Femur (tissue), 1 donor: ENCODE measurements at regions not wholly inside any gene's neighbourhood (a gene's known extent, or its start where the extent isn't known, plus 50 kb on each side); places are given as distances from the start of the nearest gene placed in this dataset.
A peak's percentile ranks its signal among the peaks of the same experiment; 100 is the strongest.
"Not testable (repeated sequence)": the region's sequence is repeated elsewhere in the genome, so short reads cannot be mapped to it uniquely, and the experiment has no call there.

Experiments
- DNase-seq: peaks from one replicate; pipeline ENCODE4 v3.0.0-alpha.2; 2017

DNA sequence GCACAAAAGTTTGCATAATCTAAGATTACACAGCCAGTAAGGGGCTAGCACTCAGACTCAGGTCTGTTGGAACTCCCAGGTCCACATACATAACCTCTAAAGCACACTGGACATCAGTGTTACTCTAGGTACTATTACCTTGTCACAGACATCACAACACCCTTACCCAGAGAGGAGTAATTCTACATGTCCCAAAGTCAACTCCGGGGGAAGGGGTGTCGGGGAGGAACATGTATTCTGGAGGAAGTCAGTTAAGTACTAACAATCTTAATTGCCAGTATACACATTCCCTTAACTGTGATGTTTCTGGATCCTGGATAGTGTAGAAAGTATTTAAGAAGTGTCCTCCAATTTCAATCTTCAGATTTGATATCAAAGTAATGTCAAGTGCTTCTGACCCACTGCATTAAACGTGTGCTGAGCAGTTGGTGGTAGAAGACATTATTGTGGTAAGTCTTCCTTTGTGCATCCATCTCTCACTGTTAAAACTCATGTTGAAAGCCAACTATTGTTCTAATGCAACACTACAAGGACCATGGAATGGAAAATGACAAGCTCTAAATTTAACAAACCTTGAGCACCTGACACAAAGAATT is 155.4 kb downstream of the CRPPA start:
- DNase-seq: no peak

DNA sequence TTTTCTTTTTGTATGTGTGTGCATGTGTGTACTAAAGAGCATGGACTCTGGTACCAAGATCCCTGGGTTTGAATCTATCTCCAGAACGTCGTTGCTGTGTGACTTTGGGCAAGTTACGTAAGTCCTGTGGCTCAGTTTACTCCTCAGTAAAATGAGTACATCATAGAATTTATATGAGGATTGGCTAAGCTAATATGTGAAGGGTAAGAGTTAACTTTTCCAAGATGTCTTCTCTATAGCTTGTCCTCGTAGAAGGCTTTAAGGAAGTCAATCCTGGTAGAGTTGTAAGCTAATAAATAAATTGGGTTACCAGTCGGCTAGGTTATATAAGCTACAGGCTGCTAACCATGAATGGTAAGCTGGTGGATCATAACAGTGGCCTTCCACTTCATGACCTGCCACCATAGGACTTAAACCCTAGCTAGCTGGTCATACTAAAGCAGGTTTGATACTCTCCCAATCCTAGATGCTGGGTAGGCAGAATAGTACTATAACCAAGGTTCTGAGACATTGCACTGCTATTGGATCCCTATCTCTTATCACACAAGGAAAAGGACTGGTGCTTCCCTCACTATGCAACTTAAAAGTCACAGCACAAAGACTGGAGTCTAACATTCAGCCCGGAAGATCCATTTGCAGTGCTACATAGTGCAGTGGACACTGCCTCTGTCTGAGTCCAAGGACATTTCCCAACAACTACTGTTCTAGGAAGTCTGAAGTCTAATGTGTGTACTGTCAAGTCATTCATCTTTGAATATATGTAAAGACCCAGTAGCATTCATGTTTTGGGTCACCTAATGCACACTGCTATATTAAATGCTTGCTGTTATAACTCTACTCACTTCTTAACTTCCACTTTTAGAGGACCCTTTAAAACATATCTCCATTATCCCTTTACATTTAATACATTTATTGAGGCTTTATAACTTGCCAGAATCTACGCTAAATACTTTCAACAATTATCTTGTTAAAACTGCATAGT is 156.2 kb downstream of the CRPPA start:
- DNase-seq: no peak

DNA sequence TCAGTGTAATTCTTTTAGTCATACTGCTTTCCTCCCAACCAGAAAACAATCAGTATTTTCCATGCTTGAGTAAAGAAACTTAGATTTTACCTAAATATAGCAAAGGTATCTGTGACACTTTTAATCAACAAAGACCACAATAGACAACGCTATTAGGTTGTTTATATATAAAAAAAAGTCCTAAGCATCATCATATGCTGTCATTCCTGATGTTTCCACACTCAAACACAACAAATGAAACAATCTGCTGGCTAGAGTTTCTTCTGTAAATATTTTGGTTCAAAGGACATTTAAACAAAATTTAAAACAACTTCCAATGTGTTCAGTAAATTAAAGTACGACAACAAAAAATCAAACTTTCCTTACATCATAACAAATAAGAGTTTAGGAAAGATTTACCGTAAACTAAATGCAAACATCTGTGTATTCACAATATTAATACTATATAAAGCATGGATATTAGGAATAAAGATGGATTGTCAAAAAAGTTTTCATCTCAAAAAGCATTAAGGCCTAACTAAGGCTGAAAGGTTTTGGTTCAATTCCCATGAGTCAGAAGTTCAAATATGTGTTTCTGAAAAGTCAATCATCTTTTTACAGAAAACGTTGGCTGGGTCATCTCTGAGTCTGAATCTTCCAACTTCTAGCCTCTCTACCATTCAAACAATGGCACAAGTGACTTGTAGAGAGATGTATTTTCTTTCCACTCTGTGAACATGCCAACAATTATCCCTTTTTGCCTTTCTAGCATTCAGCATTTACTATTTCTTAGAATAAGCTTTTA is 157.1 kb downstream of the CRPPA start:
- DNase-seq: no peak

DNA sequence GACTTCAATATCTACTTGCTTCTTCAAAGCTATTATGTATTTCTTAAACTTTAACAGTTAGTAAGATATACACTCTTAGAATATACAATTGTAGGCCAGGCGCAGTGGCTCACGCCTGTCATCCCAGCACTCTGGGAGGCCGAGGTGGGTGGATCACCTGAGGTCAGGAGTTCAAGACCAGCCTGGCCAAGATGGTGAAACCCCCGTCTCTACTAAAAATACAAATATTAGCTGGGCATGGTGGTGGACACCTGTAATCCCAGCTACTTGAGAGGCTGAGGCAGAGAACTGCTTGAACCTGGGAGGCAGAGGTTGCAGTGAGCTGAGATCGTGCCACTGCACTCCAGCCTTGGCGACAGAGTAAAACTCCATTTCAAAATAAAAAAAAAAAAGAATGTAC is 158.0 kb downstream of the CRPPA start:
- DNase-seq: not testable (repeated sequence)

DNA sequence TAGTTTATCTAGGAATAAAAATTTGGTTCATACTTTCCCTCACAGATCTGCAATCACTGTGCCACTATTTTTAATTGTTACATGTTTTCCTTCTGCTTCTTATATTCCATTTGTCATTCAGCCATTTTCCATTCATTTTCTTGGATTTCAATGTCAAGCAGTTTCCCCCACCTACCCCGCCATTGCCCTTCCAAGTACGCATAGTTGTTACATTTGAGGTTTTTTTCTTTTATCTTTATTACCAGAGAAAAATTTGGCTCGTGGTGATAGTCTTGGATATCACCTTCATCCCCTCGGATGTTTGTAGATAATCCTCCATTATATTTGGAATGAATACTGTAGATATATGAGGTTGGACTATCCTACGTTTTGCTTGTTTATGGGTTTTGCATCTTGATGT is 159.7 kb downstream of the CRPPA start:
- no peak for DNase-seq

DNA sequence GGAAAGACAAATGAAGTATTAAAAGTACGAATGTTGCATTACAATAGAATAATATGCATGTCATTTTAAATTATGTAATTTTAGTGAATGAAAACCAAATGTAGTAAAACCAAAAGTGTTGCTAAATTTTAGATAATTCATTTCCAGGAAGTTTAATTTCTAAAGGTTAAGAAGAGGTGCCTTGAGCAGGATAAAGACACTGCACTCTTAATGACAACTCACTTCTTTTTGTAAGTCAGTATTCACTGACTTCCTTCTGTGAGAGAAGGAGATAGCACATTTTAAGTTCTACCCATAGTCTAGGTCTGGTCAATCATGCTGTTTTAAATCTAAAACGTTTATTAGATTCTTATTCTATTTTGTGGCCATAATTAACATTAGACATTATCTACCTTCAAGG is 160.2 kb downstream of the CRPPA start:
- DNase-seq: no peak

DNA sequence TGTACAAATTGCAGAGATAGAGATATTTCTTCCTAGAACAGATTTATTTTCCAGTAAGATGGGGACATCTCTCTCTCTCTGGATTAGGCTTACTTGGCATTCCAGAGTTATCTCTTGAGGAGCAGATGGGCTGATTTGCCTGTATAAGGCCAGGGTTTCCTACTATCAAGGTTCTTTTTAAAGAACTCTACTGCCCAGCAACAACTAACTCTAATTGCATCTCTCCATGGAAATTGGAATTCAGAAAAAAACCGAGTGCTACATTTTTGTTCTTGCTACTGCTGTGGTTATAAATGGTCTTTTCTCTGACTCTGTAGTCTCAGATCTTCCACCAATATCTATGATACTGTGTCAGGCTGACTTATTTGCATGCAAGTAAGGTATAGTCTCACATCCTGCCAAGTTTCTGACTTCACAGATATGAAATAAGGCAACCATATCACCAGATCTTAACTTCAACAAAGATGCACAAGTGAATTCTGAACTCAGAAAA is 161.1 kb downstream of the CRPPA start:
- no peak for DNase-seq

DNA sequence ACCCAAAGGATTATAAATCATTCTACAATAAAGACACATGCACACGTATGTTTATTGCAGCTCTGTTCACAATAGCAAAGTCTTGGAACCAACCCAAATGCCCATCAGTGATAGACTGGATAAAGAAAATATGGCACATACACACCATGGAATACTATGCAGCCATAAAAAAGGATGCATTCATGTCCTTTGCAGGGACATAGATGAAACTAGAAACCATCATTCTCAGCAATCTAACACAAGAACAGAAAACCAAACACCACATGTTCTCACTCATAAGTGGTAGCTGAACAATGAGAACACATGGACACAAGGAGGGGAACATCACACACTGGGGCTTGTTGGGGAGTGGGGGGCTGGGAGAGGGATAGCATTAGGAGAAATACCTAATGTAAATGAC is 164.9 kb downstream of the CRPPA start:
- not testable (repeated sequence) for DNase-seq

DNA sequence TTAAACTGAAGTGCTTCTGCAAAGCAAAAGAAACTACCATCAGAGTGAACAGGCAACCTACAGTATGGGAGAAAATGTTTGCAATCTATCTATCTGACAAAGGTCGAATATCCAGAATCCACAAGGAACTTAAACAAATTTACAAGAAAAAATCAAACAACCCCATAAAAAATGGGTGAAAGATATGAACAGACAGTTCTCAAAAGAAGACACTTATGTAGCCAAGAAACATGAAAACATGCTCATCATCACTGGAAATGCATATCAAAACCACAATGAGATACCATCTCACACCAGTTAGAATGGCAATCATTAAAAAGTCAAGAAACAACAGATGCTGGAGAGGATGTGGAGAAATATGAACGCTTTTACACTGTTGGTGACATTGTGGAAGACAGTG is 165.4 kb downstream of the CRPPA start:
- DNase-seq: not testable (repeated sequence)

DNA sequence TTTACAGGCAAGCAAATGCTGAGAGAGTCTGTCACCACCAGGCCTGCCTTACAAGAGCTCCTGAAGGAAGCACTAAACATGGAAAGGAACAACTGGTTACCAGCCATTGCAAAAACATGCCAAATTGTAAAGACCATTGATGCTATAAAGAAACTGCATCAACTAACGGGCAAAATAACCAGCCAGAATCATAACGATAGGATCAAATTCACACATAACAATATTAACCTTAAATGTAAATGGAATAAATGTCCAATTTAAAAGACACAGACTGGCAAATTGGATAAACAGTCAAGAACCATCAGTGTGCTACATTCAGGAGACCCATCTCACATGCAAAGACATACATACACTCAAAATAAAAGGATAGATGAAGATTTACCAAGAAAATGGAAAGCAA is 170.7 kb downstream of the CRPPA start:
- not testable (repeated sequence) for DNase-seq

DNA sequence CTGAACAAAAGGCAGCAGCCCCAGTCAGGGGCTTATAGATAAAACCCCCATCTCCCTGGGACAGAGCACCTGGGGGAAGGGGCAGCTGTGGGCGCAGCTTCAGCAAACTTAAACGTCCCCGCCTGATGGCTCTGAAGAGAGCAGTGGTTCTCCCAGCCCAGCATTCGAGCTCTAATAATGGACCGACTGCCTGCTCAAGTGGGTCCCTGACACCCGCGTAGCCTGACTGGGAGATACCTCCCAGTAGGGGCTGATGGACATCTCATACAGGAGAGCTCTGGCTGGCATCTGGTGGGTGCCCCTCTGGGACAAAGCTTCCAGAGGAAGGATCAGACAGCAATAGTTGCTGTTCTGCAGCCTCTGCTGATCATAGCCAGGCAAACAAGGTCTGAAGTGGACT is 172.1 kb downstream of the CRPPA start:
- DNase-seq: not testable (repeated sequence)

DNA sequence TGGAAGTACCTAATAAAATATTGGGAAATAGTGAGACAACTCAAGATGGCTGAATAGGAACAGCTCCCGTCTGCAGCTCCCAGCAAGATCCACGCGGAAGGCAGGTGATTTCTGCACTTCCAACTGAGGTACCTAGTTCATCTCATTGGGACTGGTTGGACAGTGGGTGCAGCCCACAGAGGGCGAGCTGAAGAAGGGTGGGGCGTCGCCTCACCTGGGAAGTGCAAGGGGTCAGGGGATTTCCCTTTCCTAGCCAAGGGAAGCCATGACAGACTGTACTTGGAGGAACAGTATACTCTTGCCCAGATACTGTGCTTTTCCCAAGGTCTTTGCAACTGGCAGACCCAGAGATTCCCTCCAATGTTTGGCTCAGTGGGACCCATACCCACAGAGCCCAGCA is 172.8 kb downstream of the CRPPA start:
- DNase-seq: not testable (repeated sequence)

DNA sequence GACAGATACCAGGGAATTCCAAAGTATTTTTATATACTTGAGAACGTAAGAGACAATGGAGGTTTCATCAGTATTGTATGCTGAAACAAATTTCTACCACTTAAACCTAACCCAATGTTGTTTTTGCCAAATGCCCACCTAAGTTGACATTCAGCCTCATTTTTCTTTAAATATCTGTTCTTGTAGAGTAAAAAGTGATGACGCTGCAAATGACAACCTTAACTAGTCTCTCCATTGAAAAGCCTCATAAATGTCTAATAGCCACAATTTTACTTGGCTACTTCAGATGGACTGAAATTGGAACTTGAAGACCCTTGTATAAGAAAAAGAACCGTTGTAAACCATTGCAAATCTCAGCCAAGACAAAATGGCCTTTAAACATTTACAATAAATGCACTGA is 176.9 kb downstream of the CRPPA start:
- DNase-seq: no peak

DNA sequence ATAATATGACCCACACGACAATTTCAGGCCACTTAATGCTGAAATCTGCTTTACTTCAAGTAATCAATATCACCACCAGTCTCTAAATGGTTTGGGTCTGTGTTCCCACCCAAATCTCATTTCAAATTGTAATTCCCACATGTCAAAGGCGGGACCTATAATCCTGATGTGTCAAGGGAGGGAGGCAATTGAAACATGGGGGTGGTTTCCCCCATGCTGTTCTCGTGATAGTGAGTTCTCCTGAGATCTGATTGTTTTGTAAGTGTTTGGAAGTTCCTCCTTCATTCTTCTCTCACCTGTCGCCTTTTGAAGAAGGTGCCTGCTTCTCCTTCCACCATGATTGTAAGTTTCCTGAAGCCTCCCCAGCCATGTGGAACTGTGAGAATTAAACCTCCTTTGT is 178.4 kb downstream of the CRPPA start:
- DNase-seq: no peak

DNA sequence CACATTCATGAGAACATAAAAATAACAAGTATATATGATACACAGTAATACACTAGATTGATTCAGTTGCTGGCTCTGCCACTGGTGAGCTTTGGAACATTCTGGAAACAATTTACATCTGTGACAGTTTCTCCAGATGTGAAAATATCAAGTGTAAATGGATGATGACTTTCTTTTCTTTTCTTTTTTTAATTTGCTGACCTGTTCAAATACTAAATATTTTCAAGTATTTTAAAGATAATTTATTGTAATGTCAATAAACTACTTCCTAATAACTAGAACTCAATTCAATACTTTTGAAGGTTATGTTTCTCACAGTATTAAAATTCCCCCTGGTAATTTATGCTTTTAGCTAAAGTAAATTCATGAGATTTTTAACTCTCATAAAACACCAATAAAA is 180.3 kb downstream of the CRPPA start:
- no peak for DNase-seq

DNA sequence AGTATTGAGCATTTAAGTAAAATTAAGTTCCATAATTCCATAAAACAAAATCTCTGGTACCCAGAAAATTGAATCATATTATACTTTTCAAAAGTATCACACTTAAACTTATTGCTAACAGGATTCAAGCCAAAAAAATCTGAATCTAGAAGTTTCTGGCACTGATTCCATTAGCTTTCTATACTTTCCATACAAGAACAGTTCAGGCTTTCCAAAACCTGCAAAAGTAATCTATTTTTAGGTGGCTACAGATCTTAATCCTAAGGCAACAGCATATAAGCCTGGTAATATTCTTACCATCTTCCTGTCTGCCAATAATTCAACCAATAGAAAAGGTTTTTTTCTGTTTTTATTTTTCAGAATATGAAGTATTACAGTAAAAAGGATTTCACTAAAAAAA is 185.0 kb downstream of the CRPPA start:
- no peak for DNase-seq

DNA sequence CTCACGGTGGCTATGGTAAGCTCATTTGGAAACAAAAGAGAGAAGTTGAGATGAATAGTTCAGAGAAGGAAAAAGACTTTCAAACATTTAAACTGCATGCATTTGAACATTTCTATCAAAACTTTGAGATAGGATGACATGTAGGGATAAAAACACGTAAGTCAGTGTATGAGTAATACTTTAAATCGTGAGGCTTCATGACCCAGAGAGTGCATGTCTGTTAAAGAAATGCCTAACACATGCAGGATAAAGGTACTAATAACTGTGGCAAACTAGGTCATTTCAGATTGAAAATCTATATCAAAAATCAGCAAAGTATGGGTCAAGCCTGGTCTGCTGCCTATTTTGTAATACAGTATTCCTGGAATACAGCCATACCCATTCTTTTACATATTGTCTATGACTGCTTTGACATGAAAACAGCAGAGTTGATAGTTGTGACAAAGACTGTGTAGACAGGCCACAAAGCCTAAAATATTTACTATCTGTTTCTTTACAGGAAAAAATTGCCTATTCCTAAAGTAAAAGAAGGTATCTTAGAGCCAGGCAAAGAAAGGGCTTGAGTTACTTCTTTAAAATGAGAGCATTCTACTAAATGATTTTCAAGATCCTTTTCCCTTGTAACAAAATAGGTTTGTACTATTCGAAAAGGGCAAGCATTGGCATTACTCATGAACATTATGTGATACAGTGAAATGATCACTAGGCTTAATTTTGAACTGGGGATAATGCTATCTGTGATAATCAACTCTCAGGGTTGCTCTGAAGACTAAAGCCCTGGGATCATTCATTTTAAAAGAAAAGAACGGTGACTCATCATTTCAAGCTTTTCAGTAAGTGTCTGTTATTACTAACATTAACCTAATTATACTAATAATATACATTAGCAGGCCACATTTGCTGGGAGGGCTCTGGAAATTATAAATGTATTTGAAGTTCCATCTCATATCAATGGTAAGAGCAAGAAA is 185.9 kb downstream of the CRPPA start:
- DNase-seq: no peak

DNA sequence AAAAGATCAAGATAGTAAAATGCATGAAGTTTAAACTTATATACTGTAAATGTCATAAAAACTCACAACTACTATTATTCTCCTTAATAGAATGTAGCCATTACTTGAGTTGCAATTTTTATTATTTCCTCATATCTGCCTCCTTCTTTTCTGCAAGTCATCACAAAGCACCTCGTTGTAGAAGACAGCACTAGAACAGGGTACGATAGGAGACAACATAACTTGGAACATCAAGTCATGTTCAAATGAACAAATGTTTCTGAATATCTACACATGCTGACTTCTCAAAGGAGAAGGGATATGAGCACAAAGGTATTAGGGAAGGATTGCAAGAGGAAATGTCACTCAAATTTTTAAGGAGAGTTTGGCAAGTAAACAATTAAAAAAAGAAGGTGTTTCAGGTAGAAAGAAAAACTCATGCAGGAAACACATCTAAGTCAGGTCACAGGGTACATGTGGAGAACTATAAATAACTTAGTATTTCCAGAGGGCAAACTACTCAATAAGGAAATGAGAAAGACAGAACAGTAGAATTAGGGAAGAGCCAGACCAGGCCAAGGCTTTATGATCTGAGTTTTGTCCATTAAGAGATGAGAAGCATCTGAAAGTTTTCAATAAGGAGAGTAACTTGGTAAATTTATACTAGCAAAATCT is 186.7 kb downstream of the CRPPA start:
- no peak for DNase-seq

DNA sequence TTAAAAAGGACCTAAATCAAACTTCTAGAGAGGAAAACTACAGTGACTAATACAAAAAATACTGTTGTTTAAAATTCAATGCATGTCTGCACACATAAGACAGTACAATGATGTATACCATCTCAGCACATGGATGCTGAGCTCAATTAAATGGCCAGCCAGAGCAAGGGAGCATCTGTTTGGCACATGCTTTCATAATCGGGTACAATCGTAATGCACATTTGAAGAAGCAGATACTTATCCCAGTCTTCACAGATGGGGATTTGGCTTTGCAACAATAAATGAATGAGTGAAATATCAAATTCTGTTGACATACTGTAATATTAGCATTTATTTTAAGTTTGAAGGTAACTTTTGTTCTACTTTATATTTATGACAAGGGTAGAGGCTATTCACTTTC is 187.8 kb downstream of the CRPPA start:
- DNase-seq: no peak

DNA sequence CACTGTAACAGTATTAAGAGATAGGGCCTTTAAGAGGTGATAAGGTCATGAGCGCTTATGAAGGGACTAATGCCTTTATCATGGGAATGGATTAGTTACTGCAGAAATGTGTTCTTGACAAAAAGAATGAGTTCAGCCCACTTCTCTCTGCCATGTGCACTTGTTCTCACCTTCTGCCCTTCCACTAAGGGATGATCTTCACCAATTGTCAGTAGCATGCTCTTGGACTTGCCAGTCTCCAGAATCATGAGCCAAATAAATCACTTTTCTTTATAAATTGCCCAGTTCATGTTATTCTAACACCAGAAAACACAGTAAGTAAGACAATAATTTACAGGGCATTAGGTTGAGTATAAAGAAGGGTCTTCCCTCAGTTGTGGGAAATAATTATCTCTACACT is 189.1 kb downstream of the CRPPA start:
- no peak for DNase-seq

DNA sequence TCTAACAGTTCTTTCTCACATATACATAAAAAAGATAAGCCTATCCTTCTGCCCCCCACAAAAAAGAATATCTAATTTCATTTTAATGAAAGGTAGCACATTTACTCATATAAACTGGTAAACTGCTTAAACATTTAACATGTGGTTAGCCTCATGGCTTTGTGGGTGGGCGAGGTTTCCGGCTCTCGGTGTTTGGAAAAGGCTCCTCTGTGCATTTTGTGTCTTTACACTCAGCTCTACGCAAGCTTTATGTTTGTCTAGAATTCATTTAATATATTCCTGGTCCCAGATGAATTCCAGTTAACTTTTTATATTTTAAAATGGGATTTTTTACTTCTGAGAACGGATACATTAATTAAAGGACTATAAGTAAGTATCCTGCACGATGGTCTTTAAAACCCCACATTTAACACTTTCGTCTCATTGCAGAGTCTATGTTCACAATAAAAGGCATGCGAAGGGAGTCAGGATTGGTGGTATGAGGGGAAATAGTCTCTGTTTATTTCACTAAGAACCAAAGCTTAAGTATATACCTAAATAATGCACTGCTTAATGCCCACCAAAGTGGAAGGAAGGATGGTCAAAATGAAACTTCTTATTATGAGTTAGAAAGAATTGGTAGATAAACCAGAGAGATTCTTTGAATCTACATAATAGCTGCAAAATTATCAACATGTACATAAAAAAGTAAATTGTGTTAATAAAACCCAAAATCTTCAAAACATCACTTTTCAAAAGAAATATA is 197.2 kb downstream of the CRPPA start:
- DNase-seq: peak; percentile 27
